K562 (cell line): ENCODE measurements at regions not wholly inside any gene's neighbourhood (a gene's known extent, or its start where the extent isn't known, plus 50 kb on each side); places are given as distances from the start of the nearest gene placed in this dataset.

Experiments used
- ATAC-seq: fragments of 200-7000 bp; cut with Tn5 transposase; 3 replicates; pipeline ENCODE4 v1.9.1; 2020; ENCODE audit warnings: moderate library complexity
- BruUV-seq: library from RNA; stranded (reverse); fragments of 400-500 nt; replicated peaks from 2 replicates; lab custom pipeline; 2021; lab: Mats Ljungman, UMichigan
- CTCF ChIA-PET: fragments of 300-600 bp; formaldehyde crosslinking; extraction: SDS; loops from one replicate; lab custom pipeline; 2021; ENCODE audit warnings: low intra/inter-chr PET ratio; lab: Yijun Ruan, JAX
- POLR2A ChIA-PET: fragments of 300-600, 350-650 bp; sonication (Branson Sonifier 250); formaldehyde crosslinking; extraction: SDS; loops from one replicate; lab custom pipeline; 2021; ENCODE audit warnings: antibody characterized with exemption, inconsistent platforms; lab: Yijun Ruan, JAX
- DNase-seq, 4 experiments: peaks; one replicate each; pipeline versions ENCODE4 v3.0.0 to v3.0.0-alpha.2; 2011 to 2018; ENCODE audit warnings: low spot score in 3 of 4, mixed read lengths in 3 of 4; ENCODE audit errors: extremely low read depth in 1 of 4
- FAIRE-seq: peaks from 2 replicates; lab custom pipeline; 2011; peaks lifted over from hg19 to GRCh38; lab: Jason Lieb, UNC
- H2AFZ ChIP-seq: 2 replicates; pipeline ENCODE4 v1.6.0; 2011; ENCODE audit warnings: low read depth, low read length, control low read depth, inconsistent platforms
- H3K27ac ChIP-seq: fragments of 200-600 bp; 3 replicates; pipeline ENCODE4 v1.8.0; 2011; ENCODE audit warnings: low read depth, mild to moderate bottlenecking, control low read depth, inconsistent platforms, low read length, moderate library complexity, mixed read lengths; ENCODE audit errors: extremely low read depth
- H3K27me3 ChIP-seq, 2 experiments: fragments of 300-600 bp in 1 of 2; 2 replicates in 1 of 2; 3 replicates in 1 of 2; pipeline versions ENCODE4 v1.6.0 to v1.8.0; 2011; ENCODE audit warnings: inconsistent platforms in 2 of 2, low read length in 2 of 2, mild to moderate bottlenecking in 1 of 2, mixed read lengths in 1 of 2, moderate library complexity in 1 of 2; ENCODE audit not compliant: control insufficient read depth in 2 of 2, insufficient read depth in 2 of 2
- H3K36me3 ChIP-seq: fragments of 300-600 bp; 3 replicates; pipeline ENCODE4 v1.8.0; 2011; ENCODE audit warnings: mild to moderate bottlenecking, low read length, inconsistent platforms; ENCODE audit not compliant: control insufficient read depth, insufficient read depth
- H3K4me1 ChIP-seq, 2 experiments: fragments of 200-600 bp in 1 of 2; replicated peaks in 1 of 2; 2 replicates in 1 of 2; 3 replicates in 1 of 2; pipeline versions ENCODE4 v1.5.1 to v1.8.0; 2011; ENCODE audit warnings: inconsistent platforms in 2 of 2, low read length in 2 of 2, mild to moderate bottlenecking in 1 of 2, mixed read lengths in 1 of 2, moderate library complexity in 1 of 2; ENCODE audit not compliant: control insufficient read depth in 2 of 2, insufficient read depth in 2 of 2
- H3K4me2 ChIP-seq: 2 replicates; pipeline ENCODE4 v1.6.1; 2011; ENCODE audit warnings: low read length, control low read depth, inconsistent platforms, mixed read lengths; ENCODE audit not compliant: insufficient read depth
- H3K4me3 ChIP-seq: fragments of 200-600 bp; sonication (generic), shearing (Covaris generic); 2 replicates; pipeline ENCODE4 v1.5.1; 2016; ENCODE audit warnings: control low read depth, inconsistent platforms
- H3K79me2 ChIP-seq: fragments of 200-600 bp; 3 replicates; pipeline ENCODE4 v1.8.0; 2011; ENCODE audit warnings: low read length, inconsistent platforms; ENCODE audit not compliant: control insufficient read depth, insufficient read depth
- H3K9ac ChIP-seq, 2 experiments: 2 replicates each; pipeline versions ENCODE4 v1.6.0 to v1.6.1; 2011; ENCODE audit warnings: low read depth in 2 of 2, low read length in 2 of 2, control low read depth in 1 of 2, inconsistent platforms in 1 of 2, mild to moderate bottlenecking in 1 of 2, mixed read lengths in 1 of 2; ENCODE audit not compliant: insufficient read depth in 1 of 2
- H3K9me1 ChIP-seq: one replicate; pipeline ENCODE4 v1.6.0; 2011; ENCODE audit warnings: inconsistent platforms, mild to moderate bottlenecking, low read length, moderate library complexity; ENCODE audit not compliant: control insufficient read depth, insufficient read depth
- H3K9me3 ChIP-seq: replicated peaks from 2 replicates; pipeline ENCODE4 v1.5.1; 2011; ENCODE audit warnings: low read depth, low read length, inconsistent platforms; ENCODE audit not compliant: control insufficient read depth, insufficient read depth
- H4K20me1 ChIP-seq: replicated peaks from 2 replicates; pipeline ENCODE4 v1.6.1; 2011; ENCODE audit warnings: low read length, inconsistent platforms, mixed read lengths; ENCODE audit not compliant: control insufficient read depth, insufficient read depth
- EZH2 ChIP-seq: IDR thresholded peaks from 2 replicates; pipeline ENCODE4 v1.6.1; 2012; ENCODE audit warnings: low read depth, mild to moderate bottlenecking, inconsistent platforms, low read length, borderline replicate concordance
- IRF1 ChIP-seq: sonication (generic); formaldehyde crosslinking; IDR thresholded peaks from 2 replicates; pipeline ENCODE4 v1.8.0; 2022; ENCODE audit warnings: missing genetic modification reagents, mild to moderate bottlenecking, borderline replicate concordance
- MLX ChIP-seq, 2 experiments: fragments of 450-650 bp in 1 of 2; sonication (generic) in 1 of 2; formaldehyde crosslinking; conservative IDR thresholded peaks; 2 replicates each; pipeline versions ENCODE4 v1.4.0 to v1.8.1; 2020 to 2022; ENCODE audit warnings: mild to moderate bottlenecking in 1 of 2, missing genetic modification reagents in 1 of 2
- RBFOX2 ChIP-seq: fragments of 200-400 bp; formaldehyde crosslinking; IDR thresholded peaks from 2 replicates; pipeline ENCODE4 v1.6.1; 2017; ENCODE audit warnings: low read depth, mild to moderate bottlenecking, low read length, moderate library complexity
- RNF2 ChIP-seq: sonication (generic); IDR thresholded peaks from 2 replicates; pipeline ENCODE4 v1.6.1; 2016
- RREB1 ChIP-seq: fragments of 250-450 bp; sonication (Bioruptor Pico); IDR thresholded peaks from 2 replicates; pipeline ENCODE4 v1.4.0; 2020
- SAFB2 ChIP-seq: fragments of 200-400 bp; formaldehyde crosslinking; IDR thresholded peaks from 2 replicates; pipeline ENCODE4 v1.6.1; 2018; ENCODE audit warnings: borderline replicate concordance, low read length, low read depth, moderate library complexity; ENCODE audit not compliant: severe bottlenecking
- ZBTB12 ChIP-seq: fragments of 250-450 bp; sonication (Bioruptor Pico); IDR thresholded peaks from 2 replicates; pipeline ENCODE4 v1.4.0; 2020
- ZNF436 ChIP-seq: fragments of 250-450, 450-650 bp; sonication (Bioruptor Pico); formaldehyde crosslinking; IDR thresholded peaks from 2 replicates; pipeline ENCODE4 v1.7.0; 2020; ENCODE audit warnings: mild to moderate bottlenecking
- WGBS: fragments of 100-300 bp; shearing (Covaris generic); methylation state at CpG from one replicate; pipeline ENCODE4 v1.1.6; 2016; ENCODE audit warnings: low coverage, mixed read lengths; ENCODE audit not compliant: insufficient coverage; ENCODE audit errors: missing lambda C conversion rate; 5-methylcytosine and 5-hydroxymethylcytosine counted together
- in situ Hi-C: fragments of 300-500 bp; cut with MboI; formaldehyde crosslinking; loops from 4 replicates; pipeline ENCODE4 v1.15.0; 2018; ENCODE audit warnings: inconsistent platforms, mixed read lengths
- intact Hi-C: fragments of 100-400 bp; cut with micrococcal nuclease; formaldehyde crosslinking; loops from 2 replicates; pipeline ENCODE4 v1.14.2; 2022

DNA sequence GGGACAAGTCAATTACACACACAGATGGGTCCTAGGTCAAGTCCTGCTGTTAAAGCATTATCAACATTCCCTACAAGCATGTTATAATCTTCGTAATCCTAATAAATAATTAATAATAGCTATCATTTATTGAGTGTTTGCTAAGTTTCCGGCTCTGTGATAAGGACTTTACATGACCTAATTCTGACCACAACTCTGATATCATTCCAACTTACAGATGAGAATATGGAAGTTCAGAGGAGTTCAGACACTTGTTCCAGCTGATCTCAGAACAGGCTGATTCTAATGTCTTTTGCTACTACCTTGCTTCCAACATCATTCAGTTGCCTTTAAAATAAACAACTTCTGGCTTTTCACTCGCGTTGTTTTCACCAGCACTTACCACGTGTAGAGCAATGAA, 770.1 kb upstream of the CXADR start (continued):
- TF ChIP-seq ZNF436 (CRISPR knock-in tag): no peak
- no peak for TF ChIP-seq SAFB2
- TF ChIP-seq, all 486 proteins: peak for 0

GRCh38 chr21:16743317-16743716, 769.5 kb upstream of the CXADR start:
- BruUV-seq: no TSS peak
- H3K36me3 ChIP-seq: no peaks in the 10 kb centered on the region
- no peak for DNase-seq
- POLR2A ChIA-PET: no interaction called here
- no peaks in the 10 kb centered on the region for H3K9me1 ChIP-seq
- no peaks in the 10 kb centered on the region for H3K27me3 ChIP-seq
- no peaks in the 10 kb centered on the region for H3K79me2 ChIP-seq
- no peak overlapping the region for H3K27ac ChIP-seq
- H2AFZ ChIP-seq: no peak overlapping the region
- intact Hi-C loops: no loop called here
- TF ChIP-seq ZBTB12 (CRISPR knock-in tag) (no peak), IRF1 (no peak), MLX (CRISPR knock-in tag; conservative IDR thresholded peaks at IDR 0.05) (no peak), RBFOX2 (no peak), RREB1 (no peak), RNF2 (no peak), EZH2 (no peak)
- TF ChIP-seq, all 486 proteins: peak for 0
- Histone ChIP-seq H3K4me2 (no peak overlapping the region), H3K9ac (no peak overlapping the region), H3K9me3 (no peaks in the 10 kb centered on the region), H4K20me1 (no peaks in the 10 kb centered on the region), H3K4me1 (no peaks in the 10 kb centered on the region), H3K4me3 (no peak overlapping the region)
- ATAC-seq: no peak
- CTCF ChIA-PET: no interaction called here
- in situ Hi-C loops: no loop called here
- 0% methylated on average over 1 of the region's 1 CpG for WGBS
- no peak for FAIRE-seq
